ENCODE measurements at regions not wholly inside any gene's neighbourhood (a gene's known extent, or its start where the extent isn't known, plus 50 kb on each side); places are given as distances from the start of the nearest gene placed in this dataset.
A peak's percentile ranks its signal among the peaks of the same experiment; 100 is the strongest.

DNA sequence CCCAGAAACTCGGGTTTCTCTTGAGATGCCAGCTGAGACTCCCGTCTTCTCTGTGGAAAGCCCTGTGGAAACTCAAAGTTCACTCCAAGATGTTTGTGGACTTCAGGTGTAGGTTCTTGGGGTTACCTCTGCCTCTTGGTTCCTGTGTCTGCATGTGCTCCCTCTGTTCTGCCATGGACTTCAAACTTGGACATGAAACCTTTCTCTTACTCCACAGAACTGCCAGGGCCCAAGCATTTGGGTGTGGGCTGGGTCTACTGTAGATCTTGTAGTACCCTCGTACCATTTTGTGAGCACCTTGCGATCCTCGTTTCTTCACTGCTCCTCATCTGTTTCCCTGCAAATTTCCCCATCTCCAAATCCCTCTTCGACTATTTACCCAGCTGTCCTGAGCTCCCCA is 175.5 kb downstream of the HAUS1 start:
- TF ChIP-seq, protein P1, sequence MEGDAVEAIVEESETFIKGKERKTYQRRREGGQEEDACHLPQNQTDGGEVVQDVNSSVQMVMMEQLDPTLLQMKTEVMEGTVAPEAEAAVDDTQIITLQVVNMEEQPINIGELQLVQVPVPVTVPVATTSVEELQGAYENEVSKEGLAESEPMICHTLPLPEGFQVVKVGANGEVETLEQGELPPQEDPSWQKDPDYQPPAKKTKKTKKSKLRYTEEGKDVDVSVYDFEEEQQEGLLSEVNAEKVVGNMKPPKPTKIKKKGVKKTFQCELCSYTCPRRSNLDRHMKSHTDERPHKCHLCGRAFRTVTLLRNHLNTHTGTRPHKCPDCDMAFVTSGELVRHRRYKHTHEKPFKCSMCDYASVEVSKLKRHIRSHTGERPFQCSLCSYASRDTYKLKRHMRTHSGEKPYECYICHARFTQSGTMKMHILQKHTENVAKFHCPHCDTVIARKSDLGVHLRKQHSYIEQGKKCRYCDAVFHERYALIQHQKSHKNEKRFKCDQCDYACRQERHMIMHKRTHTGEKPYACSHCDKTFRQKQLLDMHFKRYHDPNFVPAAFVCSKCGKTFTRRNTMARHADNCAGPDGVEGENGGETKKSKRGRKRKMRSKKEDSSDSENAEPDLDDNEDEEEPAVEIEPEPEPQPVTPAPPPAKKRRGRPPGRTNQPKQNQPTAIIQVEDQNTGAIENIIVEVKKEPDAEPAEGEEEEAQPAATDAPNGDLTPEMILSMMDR (IDR thresholded peaks at IDR 0.05): no peak

DNA sequence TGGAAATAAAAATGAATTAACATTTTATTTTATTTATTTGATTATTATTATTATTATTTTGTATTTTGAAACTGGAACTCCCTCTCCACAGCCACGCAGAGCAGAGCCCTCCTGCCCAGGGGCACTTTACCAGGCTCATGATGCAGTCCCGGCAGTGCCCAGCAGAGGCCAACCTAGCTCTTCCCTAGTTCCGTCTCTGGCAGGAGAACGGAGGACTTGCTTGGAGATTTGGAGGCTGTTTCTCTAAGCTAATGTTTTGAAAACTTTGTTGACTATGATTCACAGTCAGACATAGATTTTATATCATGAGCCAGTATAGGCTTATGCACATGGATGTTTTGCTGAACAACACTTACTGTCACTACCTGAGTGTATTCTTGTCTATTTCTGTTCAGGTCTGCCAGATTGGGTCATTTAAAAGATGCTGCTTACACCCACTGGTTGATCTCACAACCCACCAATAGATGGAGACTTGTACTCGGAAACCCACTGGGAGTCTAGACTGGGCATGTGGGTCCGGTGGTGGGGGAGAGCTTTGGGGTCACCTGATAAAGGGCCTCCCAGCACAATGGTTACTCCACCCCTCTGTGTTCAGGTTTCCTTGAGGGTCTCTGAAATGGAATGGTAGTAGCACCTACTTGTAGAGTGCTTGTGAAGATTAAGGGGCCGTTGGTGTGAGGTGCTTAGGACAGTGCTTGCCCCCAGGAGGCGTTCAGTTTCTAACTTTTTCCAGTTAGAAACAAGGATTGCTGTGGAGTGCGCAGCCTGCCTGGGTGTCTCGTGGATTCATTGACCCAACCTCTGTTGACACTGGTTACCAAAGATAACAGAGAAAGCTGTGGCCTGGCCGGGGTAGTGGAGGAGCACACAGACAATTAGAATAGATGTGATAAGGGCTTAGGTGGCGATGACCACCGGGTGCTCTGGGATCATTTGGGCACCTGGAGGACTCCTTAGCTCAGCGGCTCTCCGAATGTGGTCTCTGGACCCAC is 177.3 kb downstream of the HAUS1 start:
- H3K36me3 Mint-ChIP-seq (ENCODE audit: low read depth): no peaks in the 10 kb centered on the region
- no peak for DNase-seq (ENCODE audit: low spot score)
- no peak overlapping the region for H3K27ac Mint-ChIP-seq (ENCODE audit: unreplicated experiment)
- TF ChIP-seq, protein P1 (IDR thresholded peaks at IDR 0.05): peak; percentile 99
- H3K9me3 Mint-ChIP-seq (ENCODE audit: low read depth): no peaks in the 10 kb centered on the region
- peaks cover 3% of the 10 kb centered on the region for H3K27me3 Mint-ChIP-seq (ENCODE audit: low read depth)
- peaks cover 14% of the 10 kb centered on the region for H3K4me1 Mint-ChIP-seq (ENCODE audit: low read depth)
- no peak overlapping the region for H3K4me3 Mint-ChIP-seq (ENCODE audit: unreplicated experiment)

More for the DNA sequence above, 175.5 kb downstream of the HAUS1 start:
- Mint-ChIP-seq H3K36me3 (ENCODE audit: low read depth) (no peaks in the 10 kb centered on the region), H3K9me3 (ENCODE audit: low read depth) (no peaks in the 10 kb centered on the region), H3K4me3 (ENCODE audit: unreplicated experiment) (no peak overlapping the region), H3K4me1 (ENCODE audit: low read depth) (peaks cover 14% of the 10 kb centered on the region), H3K27ac (ENCODE audit: unreplicated experiment) (no peak overlapping the region), H3K27me3 (ENCODE audit: low read depth) (no peaks in the 10 kb centered on the region)
- no peak for DNase-seq (ENCODE audit: low spot score)

DNA sequence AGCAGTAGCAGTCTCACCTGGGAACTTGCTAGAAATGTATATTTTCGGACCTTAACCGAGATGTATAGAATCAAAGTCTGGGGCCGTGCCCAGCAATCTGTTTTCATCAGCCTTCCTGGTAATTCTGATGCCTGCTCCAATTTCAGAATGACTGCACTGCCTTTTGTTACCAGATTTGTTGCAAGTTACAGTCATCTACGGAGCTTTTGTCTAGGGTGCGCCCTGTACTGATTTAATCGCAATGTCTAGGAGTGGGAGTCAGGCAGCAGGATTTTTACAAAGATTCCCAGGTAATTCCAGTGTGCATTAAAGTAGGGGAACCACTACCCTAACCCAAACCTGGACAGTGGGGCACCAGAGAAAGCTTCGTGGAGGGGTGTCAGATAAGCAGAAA is 178.0 kb downstream of the HAUS1 start:
- peaks cover 14% of the 10 kb centered on the region for H3K4me1 Mint-ChIP-seq (ENCODE audit: low read depth)
- H3K9me3 Mint-ChIP-seq (ENCODE audit: low read depth): no peaks in the 10 kb centered on the region
- no peak overlapping the region for H3K27ac Mint-ChIP-seq (ENCODE audit: unreplicated experiment)
- no peak overlapping the region for H3K4me3 Mint-ChIP-seq (ENCODE audit: unreplicated experiment)
- no peak for DNase-seq (ENCODE audit: low spot score)
- TF ChIP-seq, protein P1 (IDR thresholded peaks at IDR 0.05): no peak
- no peaks in the 10 kb centered on the region for H3K36me3 Mint-ChIP-seq (ENCODE audit: low read depth)
- peaks cover 3% of the 10 kb centered on the region for H3K27me3 Mint-ChIP-seq (ENCODE audit: low read depth)

DNA sequence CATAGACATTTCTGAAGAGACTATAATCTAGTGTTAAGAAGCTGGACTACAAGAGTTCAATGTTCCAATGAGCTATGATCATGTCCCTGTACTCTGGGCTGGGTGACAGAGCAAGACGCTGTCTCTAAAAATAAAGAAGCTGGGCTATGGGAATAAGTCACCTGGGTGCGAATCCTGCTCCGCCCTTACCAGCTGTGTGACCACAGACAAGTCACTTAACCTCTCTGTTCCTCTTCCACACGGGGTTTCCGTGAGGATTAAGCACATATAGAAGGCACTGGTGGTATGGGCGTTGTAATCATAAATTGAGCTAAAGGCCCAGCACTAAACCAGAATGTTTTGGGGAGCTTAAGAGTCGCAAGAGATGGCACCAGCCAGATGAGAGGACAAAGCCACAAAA is 178.5 kb downstream of the HAUS1 start:
- Mint-ChIP-seq H3K27me3 (ENCODE audit: low read depth) (peaks cover 3% of the 10 kb centered on the region), H3K9me3 (ENCODE audit: low read depth) (no peaks in the 10 kb centered on the region), H3K36me3 (ENCODE audit: low read depth) (no peaks in the 10 kb centered on the region), H3K4me1 (ENCODE audit: low read depth) (peaks cover 14% of the 10 kb centered on the region), H3K27ac (ENCODE audit: unreplicated experiment) (no peak overlapping the region), H3K4me3 (ENCODE audit: unreplicated experiment) (no peak overlapping the region)
- DNase-seq (ENCODE audit: low spot score): no peak
- TF ChIP-seq, protein P1 (IDR thresholded peaks at IDR 0.05): no peak

DNA sequence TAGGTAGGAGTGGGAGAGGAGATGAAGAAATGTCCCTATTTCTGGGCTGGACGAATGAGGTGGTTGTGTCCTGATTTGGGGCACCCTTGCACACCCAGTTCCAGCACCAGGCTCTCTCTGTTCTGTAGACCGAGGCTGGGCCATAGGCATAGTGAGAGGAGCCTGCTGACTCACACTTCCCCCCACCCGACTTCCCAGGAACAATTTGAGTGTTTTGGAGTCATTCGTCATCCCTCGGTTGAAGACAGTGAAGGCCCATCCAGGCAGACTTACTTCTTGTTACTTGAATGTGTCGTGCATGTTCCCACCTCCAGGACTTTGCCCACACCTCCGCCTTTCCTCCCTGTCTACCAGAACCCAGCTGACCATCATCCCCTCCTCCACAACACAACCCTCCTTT is 179.1 kb downstream of the HAUS1 start:
- Mint-ChIP-seq H3K9me3 (ENCODE audit: low read depth) (no peaks in the 10 kb centered on the region), H3K36me3 (ENCODE audit: low read depth) (no peaks in the 10 kb centered on the region), H3K4me1 (ENCODE audit: low read depth) (peaks cover 7% of the 10 kb centered on the region), H3K4me3 (ENCODE audit: unreplicated experiment) (no peak overlapping the region), H3K27me3 (ENCODE audit: low read depth) (peaks cover 3% of the 10 kb centered on the region), H3K27ac (ENCODE audit: unreplicated experiment) (no peak overlapping the region)
- TF ChIP-seq, protein P1 (IDR thresholded peaks at IDR 0.05): no peak
- DNase-seq (ENCODE audit: low spot score): no peak

Measured in chondrocyte (in vitro differentiated cells).